HG03460 (cell line): ENCODE measurements at regions not wholly inside any gene's neighbourhood (a gene's known extent, or its start where the extent isn't known, plus 50 kb on each side); places are given as distances from the start of the nearest gene placed in this dataset.
A peak's percentile ranks its signal among the peaks of the same experiment; 100 is the strongest.

Source experiments
- ATAC-seq: cut with Tn5 transposase; IDR thresholded peaks from one replicate; pipeline ENCODE4 v1.9.1; 2021; ENCODE audit not compliant: unreplicated experiment

DNA sequence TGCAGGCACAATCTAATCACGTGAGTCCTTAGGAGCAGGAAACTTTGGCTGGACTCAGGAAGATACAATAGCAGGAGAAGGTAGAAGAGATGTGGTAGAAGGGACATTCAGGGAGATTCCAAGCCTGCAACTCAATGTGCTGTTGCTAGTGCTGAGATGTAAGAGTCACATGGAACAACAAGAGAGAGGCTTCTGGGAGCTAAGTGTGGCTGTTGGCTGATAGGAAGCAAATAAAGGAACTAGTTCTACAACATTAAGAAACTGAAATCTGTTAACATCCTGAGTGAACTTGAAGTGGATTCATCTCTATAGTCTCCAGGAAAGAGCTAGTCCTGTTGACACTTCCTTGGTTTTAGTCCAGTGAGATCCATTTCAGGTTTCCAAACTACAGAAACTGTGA lies 1207.4 kb downstream of the ADGRL3 start:
- no peak for ATAC-seq

DNA sequence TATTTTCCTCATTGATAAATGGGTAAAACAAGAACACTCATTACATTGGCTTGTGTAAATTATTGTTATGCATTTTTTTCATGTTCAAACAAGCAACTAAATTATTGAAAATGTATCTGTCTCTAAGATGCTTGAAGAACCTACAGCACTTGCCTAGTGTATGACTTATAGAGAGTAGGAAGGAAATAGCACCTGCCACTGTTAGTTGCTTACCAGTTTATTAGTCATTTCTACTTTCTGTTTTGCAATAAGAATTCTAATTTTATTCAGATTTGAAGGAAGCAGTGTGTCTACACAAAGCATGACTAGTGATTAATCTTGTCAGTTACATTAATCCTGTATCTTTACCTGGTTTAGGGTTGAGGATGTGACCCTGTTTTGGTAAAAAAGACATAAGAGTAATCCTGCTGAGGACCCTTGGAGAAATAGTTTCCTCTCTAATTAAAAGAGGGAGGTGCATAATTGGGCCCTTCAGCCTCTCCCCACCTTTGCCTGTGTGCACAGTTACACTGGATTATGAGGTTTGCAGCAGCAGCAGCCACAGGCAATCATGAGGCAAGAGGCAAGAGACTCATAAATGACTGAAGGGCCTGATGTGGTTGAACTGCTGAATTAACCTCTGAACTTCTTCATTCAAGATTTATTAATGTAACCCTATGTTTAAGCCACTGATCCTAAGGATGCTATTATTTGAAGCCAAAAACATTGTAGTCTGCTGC lies 1202.1 kb downstream of the ADGRL3 start:
- ATAC-seq, result no peak

DNA sequence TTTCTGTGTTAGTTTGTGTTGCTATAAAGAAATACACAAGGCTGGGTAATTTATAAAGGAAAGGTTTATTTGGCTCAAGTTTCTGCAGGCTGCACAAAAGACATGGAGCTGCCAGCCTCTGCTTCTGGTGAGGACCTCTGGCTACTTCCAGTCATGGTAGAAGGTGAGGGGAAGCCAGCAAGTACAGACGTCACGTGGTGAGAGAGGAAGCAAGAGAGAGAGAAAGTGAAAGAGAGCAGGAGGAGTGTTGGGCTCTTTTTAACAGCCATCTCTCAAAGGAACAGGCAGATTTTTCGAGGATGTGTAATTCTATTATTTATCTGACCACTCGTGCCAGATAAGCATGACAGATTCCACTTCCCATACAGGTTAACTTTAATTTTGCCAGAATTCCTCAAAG lies 1199.1 kb downstream of the ADGRL3 start:
- ATAC-seq, result peak; percentile 80

DNA sequence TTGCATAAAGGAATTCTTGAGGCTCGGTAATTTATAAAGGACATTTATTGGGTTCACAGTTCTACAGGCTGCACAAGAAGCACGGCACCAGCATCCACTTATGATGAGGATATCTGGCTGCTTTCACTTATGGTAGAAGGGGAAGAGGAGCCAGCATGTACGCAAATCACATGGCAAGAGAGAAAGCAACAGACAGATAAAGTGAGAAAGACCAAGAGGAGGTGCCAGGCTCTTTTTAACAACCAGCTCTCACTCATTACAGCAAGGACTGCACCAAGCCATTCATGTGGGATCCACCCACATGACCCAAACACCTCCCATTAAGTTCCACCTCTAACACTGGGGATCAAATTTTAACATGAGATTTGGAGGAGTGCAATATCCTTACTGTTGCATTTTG lies 1198.2 kb downstream of the ADGRL3 start:
- ATAC-seq, result no peak

DNA sequence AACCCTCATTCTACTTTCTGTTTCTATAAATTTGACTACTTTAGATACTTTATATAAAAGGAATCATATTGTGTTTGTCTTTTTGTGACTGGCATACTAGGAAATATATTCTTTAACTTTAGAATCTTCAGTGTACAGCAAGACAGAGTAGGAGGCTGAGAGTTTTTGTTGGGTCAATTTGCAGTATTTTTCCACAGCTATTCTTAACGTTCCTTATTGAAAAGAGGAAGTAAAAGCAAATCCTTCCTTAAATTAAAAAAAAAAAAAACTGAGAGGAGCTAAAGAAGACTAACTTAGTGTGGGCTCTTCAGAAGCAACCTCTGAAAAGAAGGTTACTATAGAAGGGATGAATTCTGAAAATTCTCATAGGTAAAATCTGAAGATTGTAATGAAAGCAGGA lies 1194.6 kb downstream of the ADGRL3 start:
- no peak for ATAC-seq

DNA sequence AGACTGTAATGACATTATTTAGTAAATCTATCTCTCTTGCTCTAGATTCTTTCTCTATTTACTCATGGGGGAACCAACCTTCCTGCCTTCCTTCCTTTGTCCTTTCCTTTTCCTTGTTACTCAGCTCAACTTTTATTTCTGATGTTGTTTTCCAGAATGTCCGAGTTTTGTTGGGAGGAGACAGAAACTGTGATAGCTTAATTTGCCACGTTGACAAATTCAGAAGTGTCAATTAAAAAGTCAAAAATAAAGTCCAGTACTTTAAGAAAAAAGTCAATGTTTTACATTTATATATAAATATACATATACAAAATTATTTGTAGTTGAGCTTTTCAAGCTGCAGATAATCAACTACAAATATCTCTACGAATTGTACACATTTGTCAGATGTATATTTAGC lies 1187.7 kb downstream of the ADGRL3 start:
- no peak for ATAC-seq

DNA sequence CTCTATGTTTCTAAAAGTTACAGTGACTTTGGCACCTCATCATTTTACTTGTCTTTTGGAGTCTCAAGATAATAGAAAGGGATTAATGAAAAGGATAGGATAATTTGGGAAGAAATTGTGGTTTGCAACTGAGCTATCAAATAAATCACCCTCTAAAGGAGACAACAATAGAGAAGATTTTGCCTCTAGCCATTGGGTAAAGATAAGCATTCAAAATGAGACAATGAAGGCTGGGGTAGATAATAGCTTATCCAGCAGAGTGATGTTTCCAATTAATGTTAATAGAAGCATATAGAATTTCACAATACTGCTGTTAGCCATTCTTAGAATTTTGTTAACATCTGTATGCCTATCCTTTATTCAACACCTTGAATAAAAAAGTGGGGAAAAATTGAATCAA lies 1177.6 kb downstream of the ADGRL3 start:
- no peak for ATAC-seq

DNA sequence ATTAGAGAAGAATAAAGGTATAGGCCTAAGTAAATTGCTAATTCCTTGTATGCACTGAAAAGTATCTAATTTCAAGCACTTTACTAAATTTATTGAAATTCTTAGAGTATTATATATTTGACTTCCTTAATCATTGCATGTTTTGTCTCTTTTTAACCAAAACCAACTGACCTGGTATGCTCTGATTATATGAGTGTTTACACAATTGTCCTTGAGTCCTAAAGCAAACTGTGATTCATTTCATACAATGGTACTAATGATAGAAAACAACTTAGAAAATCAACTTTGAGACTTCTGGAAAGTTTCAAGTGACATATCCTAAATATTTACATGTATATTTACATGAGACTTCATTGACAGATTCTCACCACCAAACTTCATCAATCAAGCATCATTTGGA lies 1177.1 kb downstream of the ADGRL3 start:
- no peak for ATAC-seq

DNA sequence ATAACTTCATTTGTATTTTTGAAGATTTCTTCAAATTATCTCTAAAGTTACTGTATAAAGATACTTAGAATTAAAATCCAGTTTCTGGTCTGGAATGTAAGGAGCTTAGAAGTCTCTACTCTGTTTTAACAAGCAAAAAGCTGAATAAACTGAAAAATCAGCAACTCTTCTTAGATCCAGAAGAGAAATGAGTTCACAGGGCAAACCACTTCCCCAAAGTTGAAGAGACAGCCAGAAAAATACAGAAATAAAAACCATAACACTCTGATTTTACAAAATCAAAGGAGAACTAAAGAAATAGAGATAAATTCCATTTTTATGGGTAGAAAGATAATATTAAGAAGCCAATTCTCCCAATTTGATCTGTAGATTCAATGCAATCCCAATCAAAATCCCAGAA lies 1166.8 kb downstream of the ADGRL3 start:
- no peak for ATAC-seq

DNA sequence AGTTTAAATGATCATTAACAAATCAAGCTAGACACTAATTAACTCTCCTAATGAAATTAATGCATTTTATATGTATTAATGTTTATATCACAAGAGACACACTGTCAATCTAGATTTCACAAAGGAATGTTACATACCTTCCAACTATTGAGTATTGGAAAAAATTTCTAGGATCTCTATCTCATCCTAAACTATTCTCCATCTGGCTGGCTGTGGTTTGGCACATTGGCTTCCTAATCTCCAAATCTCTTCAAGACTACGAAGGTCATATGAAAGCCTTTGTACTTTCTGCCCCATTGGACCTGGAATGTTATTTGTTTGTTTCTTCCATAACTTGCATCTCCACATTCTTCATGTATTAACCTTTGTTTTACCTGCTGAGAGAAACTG lies 1160.0 kb downstream of the ADGRL3 start:
- no peak for ATAC-seq

DNA sequence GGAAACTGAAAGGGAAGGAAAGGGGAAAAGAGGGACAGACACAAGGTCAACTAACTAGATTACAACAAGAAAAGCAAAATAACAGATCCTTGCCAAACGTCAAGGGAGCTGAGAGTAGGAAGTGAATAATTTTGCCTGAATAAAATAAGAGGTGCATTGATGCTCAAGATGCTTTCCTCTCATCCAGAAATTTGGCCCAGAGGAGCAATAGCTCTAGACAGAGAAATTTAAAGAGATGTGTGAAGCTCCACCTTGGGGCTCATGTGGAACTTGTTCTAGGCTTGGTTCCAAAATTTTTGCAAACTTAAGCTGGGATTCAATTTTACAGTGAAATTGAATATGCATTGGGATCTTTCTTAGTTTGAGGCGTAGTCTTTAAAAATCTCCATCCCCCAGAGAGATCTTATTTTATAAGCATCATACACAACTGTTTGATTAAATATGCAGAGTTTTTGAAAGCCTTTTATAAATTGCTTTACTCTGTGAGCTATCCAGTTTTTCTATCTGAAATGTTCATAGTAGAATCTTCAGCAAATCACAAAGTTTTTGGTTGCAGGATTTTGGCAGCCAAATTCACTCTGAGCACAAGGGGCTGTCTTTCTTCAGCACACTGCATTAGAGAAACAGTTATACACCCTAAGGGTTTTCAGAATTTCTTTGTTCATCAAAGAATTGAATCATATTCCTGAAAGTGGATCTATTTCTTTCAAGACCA lies 1159.5 kb downstream of the ADGRL3 start:
- no peak for ATAC-seq

DNA sequence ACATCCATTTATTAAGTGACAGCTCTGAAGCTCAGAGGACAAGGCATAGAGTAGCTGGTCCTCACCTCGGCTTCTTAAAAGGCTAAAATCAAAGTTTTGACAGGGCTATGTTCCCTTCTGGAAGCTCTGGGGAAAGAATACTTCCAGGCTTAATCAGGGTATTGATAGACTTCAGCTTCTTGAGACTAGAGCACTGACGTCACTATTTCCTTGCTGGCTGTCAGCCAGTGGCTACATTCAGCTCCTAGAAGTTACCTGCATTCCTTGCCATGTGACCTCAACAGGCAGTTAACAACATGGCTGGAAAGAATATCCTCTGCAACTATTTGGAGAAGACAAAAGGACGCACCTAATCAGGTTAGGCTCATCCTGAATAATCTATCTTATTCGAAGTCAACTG lies 1144.8 kb downstream of the ADGRL3 start:
- no peak for ATAC-seq

DNA sequence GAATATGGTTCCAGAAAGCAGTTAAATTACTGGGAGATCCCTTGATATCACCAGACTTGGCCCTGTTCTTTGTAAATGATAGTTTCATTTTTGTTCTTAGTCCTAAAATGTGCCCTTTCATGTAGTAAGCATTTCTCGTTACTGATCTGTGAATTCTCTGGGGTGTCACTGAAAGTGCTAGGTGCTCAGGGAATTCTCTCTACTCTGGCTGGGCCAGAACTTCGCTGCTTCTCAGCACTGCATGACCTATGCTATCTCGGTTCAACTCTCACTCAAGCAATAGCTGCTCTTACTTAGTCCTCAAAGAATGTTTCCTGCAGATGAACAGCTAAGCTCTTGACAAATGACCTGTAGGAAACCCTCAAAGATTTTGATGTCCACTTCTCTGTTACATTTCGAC lies 1144.3 kb downstream of the ADGRL3 start:
- ATAC-seq, result no peak

DNA sequence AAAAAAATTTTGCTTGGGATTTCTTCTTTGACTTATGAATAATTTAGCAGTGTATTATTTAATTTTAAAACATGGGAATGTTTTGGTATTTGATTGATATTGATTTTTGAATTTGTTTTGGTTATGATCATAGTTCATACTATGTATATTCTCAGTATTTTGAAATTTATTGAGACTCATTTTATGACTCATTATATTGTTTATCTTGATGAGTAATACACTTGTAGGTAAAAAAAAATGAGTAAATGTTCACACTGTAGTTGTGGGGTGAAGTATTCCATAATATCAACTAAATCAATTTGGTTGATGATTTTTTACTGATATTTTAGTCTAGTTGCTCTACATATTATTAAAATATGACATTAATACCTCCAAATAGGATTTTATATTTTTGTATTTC lies 1142.2 kb downstream of the ADGRL3 start:
- no peak for ATAC-seq

DNA sequence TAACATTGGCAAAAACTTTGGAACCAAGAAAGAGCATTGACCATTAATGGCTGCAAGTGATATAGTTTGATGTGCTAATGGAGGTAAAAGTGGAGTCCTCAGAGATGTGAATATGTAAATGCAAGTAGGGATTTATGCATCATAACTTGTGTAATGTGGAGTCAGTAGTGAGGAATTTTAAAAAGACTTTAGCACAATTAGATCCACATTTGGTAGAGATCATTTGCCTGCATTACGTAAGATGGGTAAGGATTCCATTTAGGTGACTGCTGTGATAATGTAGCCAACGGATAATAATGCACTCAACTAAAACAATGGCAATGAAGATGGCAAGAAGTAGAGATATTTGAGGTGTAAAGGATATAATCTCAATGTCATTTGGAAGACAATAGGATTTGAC lies 1128.4 kb downstream of the ADGRL3 start:
- no peak for ATAC-seq

DNA sequence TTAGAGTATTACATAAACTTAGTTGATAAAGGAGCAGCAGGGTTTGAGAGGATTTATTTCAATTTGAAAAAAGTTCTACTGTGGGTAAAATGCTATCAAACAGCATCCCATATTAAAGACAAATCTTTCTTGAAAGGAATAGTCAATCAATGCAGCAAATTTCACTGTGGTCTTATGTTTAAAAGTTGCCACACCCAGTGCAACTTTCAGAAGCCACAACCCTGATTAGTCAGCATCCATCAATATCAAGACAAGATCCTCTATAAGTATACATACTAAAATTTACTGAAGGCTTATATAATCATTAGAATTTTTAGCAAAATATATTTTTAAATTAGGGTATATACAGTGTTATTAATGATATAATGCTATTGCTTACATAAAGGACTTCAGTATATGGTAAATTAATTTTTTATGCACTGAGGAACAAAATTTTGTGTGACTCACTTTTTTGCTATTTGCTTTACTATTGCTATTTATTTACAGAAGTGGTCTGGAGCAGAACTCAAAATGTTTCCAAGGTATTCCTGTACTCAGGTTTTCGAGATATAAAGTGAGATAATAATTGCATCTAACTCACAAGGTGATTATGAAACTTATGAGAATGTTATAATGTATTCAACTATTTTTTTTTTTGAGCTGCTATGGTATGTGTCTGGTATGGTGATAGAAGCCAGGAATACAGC lies 1127.6 kb downstream of the ADGRL3 start:
- no peak for ATAC-seq

DNA sequence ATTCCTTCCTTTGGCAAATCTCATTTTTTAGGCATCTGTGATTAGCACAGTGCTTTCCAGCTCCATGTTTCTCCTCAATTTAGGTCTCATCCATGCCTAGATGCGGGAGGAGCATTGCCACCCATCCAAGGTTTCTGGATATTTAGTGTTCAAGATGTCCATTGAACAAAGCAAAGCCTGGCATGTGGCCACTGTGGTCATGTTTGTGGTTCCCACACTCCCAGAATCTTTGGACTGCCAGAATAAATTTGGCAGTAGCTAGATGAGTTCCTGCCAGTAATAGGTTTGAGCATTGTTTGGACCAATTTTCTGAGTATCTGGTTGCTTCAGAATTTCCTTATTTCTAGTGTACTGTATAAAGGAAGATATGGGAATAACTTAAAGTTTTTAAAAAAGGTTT lies 1124.1 kb downstream of the ADGRL3 start:
- no peak for ATAC-seq

DNA sequence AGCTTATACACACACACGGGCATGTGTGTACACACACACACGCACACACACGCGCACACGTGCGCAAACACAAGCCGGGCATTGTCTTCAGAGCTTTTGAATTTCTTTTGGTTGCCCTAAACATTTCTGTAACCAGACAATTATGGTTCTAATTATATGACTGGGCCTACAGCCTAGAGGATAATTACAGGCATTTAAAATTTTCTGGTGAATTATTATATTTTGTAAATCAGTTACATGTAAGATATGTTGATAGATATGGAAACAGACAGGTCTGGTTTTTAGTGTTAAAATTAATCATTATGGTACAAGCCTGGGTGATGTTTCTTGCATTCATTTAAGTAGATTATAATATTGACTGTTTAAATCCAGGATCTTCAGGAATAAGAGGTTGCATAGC lies 1120.5 kb downstream of the ADGRL3 start:
- no peak for ATAC-seq

DNA sequence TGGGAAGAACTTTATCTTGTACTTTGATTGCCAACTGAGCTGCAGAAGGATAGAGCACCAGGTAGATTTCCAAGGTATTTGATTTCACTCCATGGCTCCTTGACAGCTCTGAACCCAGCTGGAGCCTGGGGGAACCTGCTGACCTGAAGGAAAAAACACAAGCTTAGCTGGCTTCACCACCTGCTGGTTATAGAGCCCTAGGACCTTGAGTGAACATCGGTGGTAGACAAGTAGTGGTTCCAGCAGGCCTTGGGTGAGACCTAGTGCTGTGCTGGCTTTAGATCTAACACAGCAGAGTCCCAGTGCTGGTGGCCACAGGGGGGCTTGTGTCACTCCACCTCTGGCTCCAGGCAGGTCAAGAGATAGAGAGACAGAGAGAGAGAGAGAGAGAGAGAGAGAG lies 1102.6 kb downstream of the ADGRL3 start:
- ATAC-seq, result no peak

DNA sequence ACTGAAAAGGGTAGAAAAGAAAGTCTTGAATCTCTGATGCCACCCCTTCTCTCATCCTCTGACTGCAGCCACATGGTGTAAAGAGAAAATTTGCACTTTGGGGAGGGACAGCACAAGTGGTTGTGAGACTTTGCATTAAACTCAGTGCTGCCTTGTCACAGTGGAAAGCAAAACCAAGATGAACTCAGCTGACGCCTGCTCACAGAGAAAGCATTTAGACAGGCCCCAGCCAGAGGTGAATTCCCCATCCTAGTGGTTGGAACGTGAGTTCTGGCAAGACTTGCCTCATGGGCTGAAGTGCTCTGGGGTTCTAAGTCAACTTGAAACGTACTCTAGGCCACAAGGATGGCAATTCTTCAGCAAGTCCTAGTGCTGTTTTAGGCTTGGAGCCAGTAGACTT lies 1101.4 kb downstream of the ADGRL3 start:
- no peak for ATAC-seq

DNA sequence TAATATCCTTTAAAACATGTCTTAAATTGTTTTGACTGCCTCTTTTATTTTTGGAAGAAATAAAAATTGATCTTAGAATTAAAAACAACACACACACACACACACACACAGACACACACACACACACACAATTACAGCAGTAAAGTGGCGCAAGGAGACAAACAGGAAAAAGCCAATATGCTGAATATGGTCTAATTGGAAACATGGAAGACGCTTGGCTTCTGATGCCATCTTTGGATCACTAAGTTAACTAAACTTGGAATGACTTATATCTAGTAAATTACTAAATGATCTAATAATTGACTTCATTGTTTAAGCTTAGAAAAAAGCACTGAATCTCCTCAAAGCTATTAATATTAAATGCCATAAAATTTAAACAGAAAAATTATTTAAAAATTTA lies 1093.4 kb downstream of the ADGRL3 start:
- no peak for ATAC-seq

DNA sequence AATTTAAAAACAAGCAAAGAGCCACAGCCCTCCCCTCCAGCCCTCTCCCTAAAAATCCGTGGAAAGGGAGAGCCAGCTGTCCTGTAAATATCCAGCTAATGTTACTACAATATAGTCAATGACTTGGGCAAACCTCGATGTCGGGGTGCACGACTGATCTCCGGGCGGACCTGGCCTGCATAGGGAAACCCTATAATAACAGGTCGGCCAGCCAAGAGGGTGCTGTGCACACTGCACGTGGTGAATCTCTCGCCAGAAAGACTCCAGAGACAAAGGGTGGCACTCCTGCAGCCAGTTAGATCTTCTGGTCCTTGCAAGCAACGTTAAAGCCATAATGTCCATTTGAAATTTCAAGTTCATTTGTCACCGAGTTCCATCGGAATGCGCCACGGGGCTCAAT lies 1092.8 kb downstream of the ADGRL3 start:
- no peak for ATAC-seq
